H1 (cell line): ENCODE measurements at regions not wholly inside any gene's neighbourhood (a gene's known extent, or its start where the extent isn't known, plus 50 kb on each side); places are given as distances from the start of the nearest gene placed in this dataset.

Experiments
- CEBPB ChIP-seq: IDR thresholded peaks from 2 replicates; pipeline ENCODE4 v1.6.1; 2012; ENCODE audit warnings: low read depth, low read length
- EP300 ChIP-seq, 2 experiments: IDR thresholded peaks; 1 replicate in 1 of 2; 2 replicates in 1 of 2; pipeline ENCODE4 v1.6.1; 2011 to 2012; ENCODE audit warnings: low read depth in 2 of 2, low read length in 2 of 2, mild to moderate bottlenecking in 2 of 2, borderline replicate concordance in 1 of 2, inconsistent platforms in 1 of 2, moderate library complexity in 1 of 2
- EZH2 ChIP-seq: fragments of 200-600 bp; sonication (generic); IDR thresholded peaks from 2 replicates; pipeline ENCODE4 v1.7.1; 2012; ENCODE audit warnings: low read depth, mild to moderate bottlenecking, moderate library complexity, low read length, inconsistent platforms; ENCODE audit not compliant: severe bottlenecking
- KDM5A ChIP-seq: fragments of 200-600 bp; IDR thresholded peaks from 2 replicates; pipeline ENCODE4 v1.7.1; 2012; ENCODE audit warnings: mild to moderate bottlenecking, low read length, inconsistent platforms, mixed read lengths
- SIN3A ChIP-seq, 2 experiments: IDR thresholded peaks in 1 of 2; conservative IDR thresholded peaks in 1 of 2; 2 replicates each; pipeline ENCODE4 v1.6.1; 2011 to 2012; ENCODE audit warnings: low read length in 2 of 2, improper control_type of control experiment in 1 of 2, low read depth in 1 of 2, mild to moderate bottlenecking in 1 of 2
- SIRT6 ChIP-seq: IDR thresholded peaks from one replicate; pipeline ENCODE4 v1.7.1; 2012; ENCODE audit warnings: low read length, inconsistent platforms
- SP4 ChIP-seq: IDR thresholded peaks from 2 replicates; pipeline ENCODE4 v1.6.1; 2012; ENCODE audit warnings: low read length, inconsistent platforms
- ZNF274 ChIP-seq: IDR thresholded peaks from 2 replicates; pipeline ENCODE4 v1.7.0; 2012; ENCODE audit warnings: low read length, borderline replicate concordance; ENCODE audit errors: extremely low read depth
- TF ChIP-seq, protein P1 (sequence below): fragments of 300-600 bp; sonication (generic); IDR thresholded peaks from 2 replicates; pipeline ENCODE4 v1.7.1; 2012; ENCODE audit warnings: low read length, moderate library complexity, mild to moderate bottlenecking, inconsistent platforms; ENCODE audit not compliant: insufficient replicate concordance
- TF ChIP-seq, protein P2 (sequence below): IDR thresholded peaks from 2 replicates; pipeline ENCODE4 v1.6.1; 2012; ENCODE audit warnings: inconsistent platforms

DNA sequence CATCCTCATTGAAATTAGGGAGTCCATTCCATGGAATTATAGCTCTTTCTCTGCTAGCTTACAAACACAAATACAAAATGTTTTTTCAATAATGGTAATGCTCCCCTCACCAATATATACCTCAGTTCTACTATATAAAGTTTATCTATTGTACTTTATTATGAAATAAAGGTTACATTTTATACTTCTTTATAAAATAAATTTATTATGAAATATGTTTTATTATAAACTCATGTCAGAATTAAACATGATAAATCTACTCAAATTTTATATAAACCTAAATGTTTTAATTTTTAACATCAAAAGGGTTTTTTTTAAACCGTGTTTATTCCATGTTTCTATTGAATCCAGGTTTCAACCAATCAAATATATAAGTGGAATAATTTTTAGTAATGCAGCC lies 646.1 kb upstream of the PCDH20 start (continued):
- TF ChIP-seq, protein P1, sequence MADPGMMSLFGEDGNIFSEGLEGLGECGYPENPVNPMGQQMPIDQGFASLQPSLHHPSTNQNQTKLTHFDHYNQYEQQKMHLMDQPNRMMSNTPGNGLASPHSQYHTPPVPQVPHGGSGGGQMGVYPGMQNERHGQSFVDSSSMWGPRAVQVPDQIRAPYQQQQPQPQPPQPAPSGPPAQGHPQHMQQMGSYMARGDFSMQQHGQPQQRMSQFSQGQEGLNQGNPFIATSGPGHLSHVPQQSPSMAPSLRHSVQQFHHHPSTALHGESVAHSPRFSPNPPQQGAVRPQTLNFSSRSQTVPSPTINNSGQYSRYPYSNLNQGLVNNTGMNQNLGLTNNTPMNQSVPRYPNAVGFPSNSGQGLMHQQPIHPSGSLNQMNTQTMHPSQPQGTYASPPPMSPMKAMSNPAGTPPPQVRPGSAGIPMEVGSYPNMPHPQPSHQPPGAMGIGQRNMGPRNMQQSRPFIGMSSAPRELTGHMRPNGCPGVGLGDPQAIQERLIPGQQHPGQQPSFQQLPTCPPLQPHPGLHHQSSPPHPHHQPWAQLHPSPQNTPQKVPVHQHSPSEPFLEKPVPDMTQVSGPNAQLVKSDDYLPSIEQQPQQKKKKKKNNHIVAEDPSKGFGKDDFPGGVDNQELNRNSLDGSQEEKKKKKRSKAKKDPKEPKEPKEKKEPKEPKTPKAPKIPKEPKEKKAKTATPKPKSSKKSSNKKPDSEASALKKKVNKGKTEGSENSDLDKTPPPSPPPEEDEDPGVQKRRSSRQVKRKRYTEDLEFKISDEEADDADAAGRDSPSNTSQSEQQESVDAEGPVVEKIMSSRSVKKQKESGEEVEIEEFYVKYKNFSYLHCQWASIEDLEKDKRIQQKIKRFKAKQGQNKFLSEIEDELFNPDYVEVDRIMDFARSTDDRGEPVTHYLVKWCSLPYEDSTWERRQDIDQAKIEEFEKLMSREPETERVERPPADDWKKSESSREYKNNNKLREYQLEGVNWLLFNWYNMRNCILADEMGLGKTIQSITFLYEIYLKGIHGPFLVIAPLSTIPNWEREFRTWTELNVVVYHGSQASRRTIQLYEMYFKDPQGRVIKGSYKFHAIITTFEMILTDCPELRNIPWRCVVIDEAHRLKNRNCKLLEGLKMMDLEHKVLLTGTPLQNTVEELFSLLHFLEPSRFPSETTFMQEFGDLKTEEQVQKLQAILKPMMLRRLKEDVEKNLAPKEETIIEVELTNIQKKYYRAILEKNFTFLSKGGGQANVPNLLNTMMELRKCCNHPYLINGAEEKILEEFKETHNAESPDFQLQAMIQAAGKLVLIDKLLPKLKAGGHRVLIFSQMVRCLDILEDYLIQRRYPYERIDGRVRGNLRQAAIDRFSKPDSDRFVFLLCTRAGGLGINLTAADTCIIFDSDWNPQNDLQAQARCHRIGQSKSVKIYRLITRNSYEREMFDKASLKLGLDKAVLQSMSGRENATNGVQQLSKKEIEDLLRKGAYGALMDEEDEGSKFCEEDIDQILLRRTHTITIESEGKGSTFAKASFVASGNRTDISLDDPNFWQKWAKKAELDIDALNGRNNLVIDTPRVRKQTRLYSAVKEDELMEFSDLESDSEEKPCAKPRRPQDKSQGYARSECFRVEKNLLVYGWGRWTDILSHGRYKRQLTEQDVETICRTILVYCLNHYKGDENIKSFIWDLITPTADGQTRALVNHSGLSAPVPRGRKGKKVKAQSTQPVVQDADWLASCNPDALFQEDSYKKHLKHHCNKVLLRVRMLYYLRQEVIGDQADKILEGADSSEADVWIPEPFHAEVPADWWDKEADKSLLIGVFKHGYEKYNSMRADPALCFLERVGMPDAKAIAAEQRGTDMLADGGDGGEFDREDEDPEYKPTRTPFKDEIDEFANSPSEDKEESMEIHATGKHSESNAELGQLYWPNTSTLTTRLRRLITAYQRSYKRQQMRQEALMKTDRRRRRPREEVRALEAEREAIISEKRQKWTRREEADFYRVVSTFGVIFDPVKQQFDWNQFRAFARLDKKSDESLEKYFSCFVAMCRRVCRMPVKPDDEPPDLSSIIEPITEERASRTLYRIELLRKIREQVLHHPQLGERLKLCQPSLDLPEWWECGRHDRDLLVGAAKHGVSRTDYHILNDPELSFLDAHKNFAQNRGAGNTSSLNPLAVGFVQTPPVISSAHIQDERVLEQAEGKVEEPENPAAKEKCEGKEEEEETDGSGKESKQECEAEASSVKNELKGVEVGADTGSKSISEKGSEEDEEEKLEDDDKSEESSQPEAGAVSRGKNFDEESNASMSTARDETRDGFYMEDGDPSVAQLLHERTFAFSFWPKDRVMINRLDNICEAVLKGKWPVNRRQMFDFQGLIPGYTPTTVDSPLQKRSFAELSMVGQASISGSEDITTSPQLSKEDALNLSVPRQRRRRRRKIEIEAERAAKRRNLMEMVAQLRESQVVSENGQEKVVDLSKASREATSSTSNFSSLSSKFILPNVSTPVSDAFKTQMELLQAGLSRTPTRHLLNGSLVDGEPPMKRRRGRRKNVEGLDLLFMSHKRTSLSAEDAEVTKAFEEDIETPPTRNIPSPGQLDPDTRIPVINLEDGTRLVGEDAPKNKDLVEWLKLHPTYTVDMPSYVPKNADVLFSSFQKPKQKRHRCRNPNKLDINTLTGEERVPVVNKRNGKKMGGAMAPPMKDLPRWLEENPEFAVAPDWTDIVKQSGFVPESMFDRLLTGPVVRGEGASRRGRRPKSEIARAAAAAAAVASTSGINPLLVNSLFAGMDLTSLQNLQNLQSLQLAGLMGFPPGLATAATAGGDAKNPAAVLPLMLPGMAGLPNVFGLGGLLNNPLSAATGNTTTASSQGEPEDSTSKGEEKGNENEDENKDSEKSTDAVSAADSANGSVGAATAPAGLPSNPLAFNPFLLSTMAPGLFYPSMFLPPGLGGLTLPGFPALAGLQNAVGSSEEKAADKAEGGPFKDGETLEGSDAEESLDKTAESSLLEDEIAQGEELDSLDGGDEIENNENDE = no peak
- TF ChIP-seq EP300 (IDR thresholded peaks at IDR 0.05; ENCODE audit: borderline replicate concordance in 1 of 2, low read depth in 2 of 2, low read length in 2 of 2) (no peak), SP4 (no peak), SIRT6 (no peak), SIN3A (conservative IDR thresholded peaks at IDR 0.05 in 1 of 2, IDR thresholded peaks at IDR 0.05 in 1 of 2; ENCODE audit: low read depth in 1 of 2, low read length in 2 of 2) (no peak), KDM5A (no peak), ZNF274 (no peak), EZH2 (no peak), CEBPB (no peak)
- TF ChIP-seq, protein P2, sequence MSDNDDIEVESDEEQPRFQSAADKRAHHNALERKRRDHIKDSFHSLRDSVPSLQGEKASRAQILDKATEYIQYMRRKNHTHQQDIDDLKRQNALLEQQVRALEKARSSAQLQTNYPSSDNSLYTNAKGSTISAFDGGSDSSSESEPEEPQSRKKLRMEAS = no peak
